ENCODE measurements at regions not wholly inside any gene's neighbourhood (a gene's known extent, or its start where the extent isn't known, plus 50 kb on each side); places are given as distances from the start of the nearest gene placed in this dataset.

- no peaks in the 10 kb centered on the region for H3K4me1 ChIP-seq (ENCODE audit: control insufficient read depth in 1 of 2, insufficient read depth in 2 of 2, low read length in 2 of 2)
- H3K18ac ChIP-seq (ENCODE audit: low read length): no peak overlapping the region
- no peak overlapping the region for H2BK12ac ChIP-seq (ENCODE audit: low read length)
- no peaks in the 10 kb centered on the region for H3K79me2 ChIP-seq (ENCODE audit: control insufficient read depth, insufficient read depth, low read length, poor library complexity)
- H3K23ac ChIP-seq (ENCODE audit: low read length): no peak overlapping the region
- no peak overlapping the region for H4K91ac ChIP-seq (ENCODE audit: low read depth, low read length)
- DNase-seq: no peak
- no peak overlapping the region for H2AK5ac ChIP-seq (ENCODE audit: low read length)
- no peak overlapping the region for H2BK5ac ChIP-seq (ENCODE audit: low read depth, low read length, poor library complexity)
- H3K36me3 ChIP-seq (ENCODE audit: control insufficient read depth in 1 of 2, insufficient read depth in 2 of 2, low read length in 2 of 2): no peaks in the 10 kb centered on the region
- H3K4me2 ChIP-seq (ENCODE audit: low read length): no peak overlapping the region
- no peak overlapping the region for H2AFZ ChIP-seq (ENCODE audit: insufficient read depth, low read length, poor library complexity)
- no peak overlapping the region for H3K27ac ChIP-seq (ENCODE audit: low read depth, low read length)
- H4K8ac ChIP-seq (ENCODE audit: low read depth, low read length): no peak overlapping the region
- no peak overlapping the region for H4K12ac ChIP-seq (ENCODE audit: low read depth, low read length)
- no peak overlapping the region for H3K4ac ChIP-seq (ENCODE audit: low read depth, low read length)
- H2BK120ac ChIP-seq (ENCODE audit: insufficient read depth, low read length, poor library complexity): no peak overlapping the region
- H3K4me3 ChIP-seq (ENCODE audit: low read depth, low read length): no peak overlapping the region
- no peak overlapping the region for H3K9ac ChIP-seq (ENCODE audit: low read length)
- WGBS (ENCODE audit: extremely low coverage, insufficient coverage, insufficient read length): no CpG with 5 or more reads among the region's 3 CpGs
- H3K14ac ChIP-seq (ENCODE audit: low read length): no peak overlapping the region
- H3K9me3 ChIP-seq (ENCODE audit: insufficient read depth, low read depth, low read length): no peaks in the 10 kb centered on the region
- no peaks in the 10 kb centered on the region for H3K27me3 ChIP-seq (ENCODE audit: insufficient read depth, low read length)
- H3K79me1 ChIP-seq (ENCODE audit: low read length): no peaks in the 10 kb centered on the region
These were observed 313.5 kb upstream of the PLXNA2 start for GRCh38 chr1:208557723-208558094.

- Histone ChIP-seq H3K27ac (ENCODE audit: low read depth, low read length) (no peak overlapping the region), H2BK5ac (ENCODE audit: low read depth, low read length, poor library complexity) (no peak overlapping the region), H4K12ac (ENCODE audit: low read depth, low read length) (no peak overlapping the region), H4K91ac (ENCODE audit: low read depth, low read length) (no peak overlapping the region), H2AK5ac (ENCODE audit: low read length) (no peak overlapping the region), H3K79me2 (ENCODE audit: control insufficient read depth, insufficient read depth, low read length, poor library complexity) (no peaks in the 10 kb centered on the region), H3K36me3 (ENCODE audit: control insufficient read depth in 1 of 2, insufficient read depth in 2 of 2, low read length in 2 of 2) (no peaks in the 10 kb centered on the region), H3K9ac (ENCODE audit: low read length) (no peak overlapping the region), H3K4me2 (ENCODE audit: low read length) (no peak overlapping the region), H3K4me3 (ENCODE audit: low read depth, low read length) (no peak overlapping the region), H3K9me3 (ENCODE audit: insufficient read depth, low read depth, low read length) (no peaks in the 10 kb centered on the region), H4K8ac (ENCODE audit: low read depth, low read length) (no peak overlapping the region), H3K79me1 (ENCODE audit: low read length) (no peaks in the 10 kb centered on the region), H3K4me1 (ENCODE audit: control insufficient read depth in 1 of 2, insufficient read depth in 2 of 2, low read length in 2 of 2) (no peaks in the 10 kb centered on the region), H3K27me3 (ENCODE audit: insufficient read depth, low read length) (no peaks in the 10 kb centered on the region), H3K18ac (ENCODE audit: low read length) (no peak overlapping the region), H3K14ac (ENCODE audit: low read length) (no peak overlapping the region), H2BK120ac (ENCODE audit: insufficient read depth, low read length, poor library complexity) (no peak overlapping the region), H2AFZ (ENCODE audit: insufficient read depth, low read length, poor library complexity) (no peak overlapping the region), H2BK12ac (ENCODE audit: low read length) (no peak overlapping the region), H3K23ac (ENCODE audit: low read length) (no peak overlapping the region), H3K4ac (ENCODE audit: low read depth, low read length) (no peak overlapping the region)
- no peak for DNase-seq
- WGBS (ENCODE audit: extremely low coverage, insufficient coverage, insufficient read length): no CpG with 5 or more reads among the region's 6 CpGs
These were observed 315.6 kb upstream of the PLXNA2 start for GRCh38 chr1:208559597-208560329.

- no peak overlapping the region for H3K4me2 ChIP-seq (ENCODE audit: low read length)
- H4K91ac ChIP-seq (ENCODE audit: low read depth, low read length): no peak overlapping the region
- H3K23ac ChIP-seq (ENCODE audit: low read length): no peak overlapping the region
- no peak overlapping the region for H4K8ac ChIP-seq (ENCODE audit: low read depth, low read length)
- H3K36me3 ChIP-seq (ENCODE audit: control insufficient read depth in 1 of 2, insufficient read depth in 2 of 2, low read length in 2 of 2): no peaks in the 10 kb centered on the region
- H3K14ac ChIP-seq (ENCODE audit: low read length): no peak overlapping the region
- no peak overlapping the region for H3K4ac ChIP-seq (ENCODE audit: low read depth, low read length)
- H2AFZ ChIP-seq (ENCODE audit: insufficient read depth, low read length, poor library complexity): no peak overlapping the region
- no peaks in the 10 kb centered on the region for H3K79me2 ChIP-seq (ENCODE audit: control insufficient read depth, insufficient read depth, low read length, poor library complexity)
- no CpG with 5 or more reads among the region's 3 CpGs for WGBS (ENCODE audit: extremely low coverage, insufficient coverage, insufficient read length)
- H2BK5ac ChIP-seq (ENCODE audit: low read depth, low read length, poor library complexity): no peak overlapping the region
- no peaks in the 10 kb centered on the region for H3K9me3 ChIP-seq (ENCODE audit: insufficient read depth, low read depth, low read length)
- H3K4me1 ChIP-seq (ENCODE audit: control insufficient read depth in 1 of 2, insufficient read depth in 2 of 2, low read length in 2 of 2): no peaks in the 10 kb centered on the region
- H3K4me3 ChIP-seq (ENCODE audit: low read depth, low read length): no peak overlapping the region
- no peak overlapping the region for H2BK120ac ChIP-seq (ENCODE audit: insufficient read depth, low read length, poor library complexity)
- no peak overlapping the region for H2AK5ac ChIP-seq (ENCODE audit: low read length)
- no peak for DNase-seq
- no peak overlapping the region for H3K9ac ChIP-seq (ENCODE audit: low read length)
- H4K12ac ChIP-seq (ENCODE audit: low read depth, low read length): no peak overlapping the region
- H3K79me1 ChIP-seq (ENCODE audit: low read length): no peaks in the 10 kb centered on the region
- H2BK12ac ChIP-seq (ENCODE audit: low read length): no peak overlapping the region
- no peaks in the 10 kb centered on the region for H3K27me3 ChIP-seq (ENCODE audit: insufficient read depth, low read length)
- no peak overlapping the region for H3K27ac ChIP-seq (ENCODE audit: low read depth, low read length)
- H3K18ac ChIP-seq (ENCODE audit: low read length): no peak overlapping the region
These were observed 318.2 kb upstream of the PLXNA2 start for GRCh38 chr1:208562151-208562960.

GRCh38 chr1:208564466-208564865 lies 320.3 kb upstream of the PLXNA2 start:
- H4K91ac ChIP-seq (ENCODE audit: low read depth, low read length): no peak overlapping the region
- no peak overlapping the region for H4K8ac ChIP-seq (ENCODE audit: low read depth, low read length)
- H3K36me3 ChIP-seq (ENCODE audit: control insufficient read depth in 1 of 2, insufficient read depth in 2 of 2, low read length in 2 of 2): no peaks in the 10 kb centered on the region
- H3K4ac ChIP-seq (ENCODE audit: low read depth, low read length): no peak overlapping the region
- H2AK5ac ChIP-seq (ENCODE audit: low read length): no peak overlapping the region
- no peak overlapping the region for H4K12ac ChIP-seq (ENCODE audit: low read depth, low read length)
- no peak overlapping the region for H3K18ac ChIP-seq (ENCODE audit: low read length)
- H3K9me3 ChIP-seq (ENCODE audit: insufficient read depth, low read depth, low read length): no peaks in the 10 kb centered on the region
- no peak for DNase-seq
- no peak overlapping the region for H3K4me2 ChIP-seq (ENCODE audit: low read length)
- H3K14ac ChIP-seq (ENCODE audit: low read length): no peak overlapping the region
- H3K23ac ChIP-seq (ENCODE audit: low read length): no peak overlapping the region
- H2BK5ac ChIP-seq (ENCODE audit: low read depth, low read length, poor library complexity): no peak overlapping the region
- H3K79me2 ChIP-seq (ENCODE audit: control insufficient read depth, insufficient read depth, low read length, poor library complexity): no peaks in the 10 kb centered on the region
- H2AFZ ChIP-seq (ENCODE audit: insufficient read depth, low read length, poor library complexity): no peak overlapping the region
- H3K4me3 ChIP-seq (ENCODE audit: low read depth, low read length): no peak overlapping the region
- no peak overlapping the region for H3K9ac ChIP-seq (ENCODE audit: low read length)
- no peak overlapping the region for H2BK120ac ChIP-seq (ENCODE audit: insufficient read depth, low read length, poor library complexity)
- no CpG with 5 or more reads among the region's 3 CpGs for WGBS (ENCODE audit: extremely low coverage, insufficient coverage, insufficient read length)
- no peak overlapping the region for H2BK12ac ChIP-seq (ENCODE audit: low read length)
- no peaks in the 10 kb centered on the region for H3K27me3 ChIP-seq (ENCODE audit: insufficient read depth, low read length)
- H3K4me1 ChIP-seq (ENCODE audit: control insufficient read depth in 1 of 2, insufficient read depth in 2 of 2, low read length in 2 of 2): no peaks in the 10 kb centered on the region
- no peak overlapping the region for H3K27ac ChIP-seq (ENCODE audit: low read depth, low read length)
- no peaks in the 10 kb centered on the region for H3K79me1 ChIP-seq (ENCODE audit: low read length)
